ENCODE measurements at regions not wholly inside any gene's neighbourhood (a gene's known extent, or its start where the extent isn't known, plus 50 kb on each side); places are given as distances from the start of the nearest gene placed in this dataset.
"Not testable (repeated sequence)": the region's sequence is repeated elsewhere in the genome, so short reads cannot be mapped to it uniquely, and the experiment has no call there.

- no peak overlapping the region for H3K4me3 ChIP-seq (ENCODE audit: low read depth, low read length)
- TF ChIP-seq, protein P1, sequence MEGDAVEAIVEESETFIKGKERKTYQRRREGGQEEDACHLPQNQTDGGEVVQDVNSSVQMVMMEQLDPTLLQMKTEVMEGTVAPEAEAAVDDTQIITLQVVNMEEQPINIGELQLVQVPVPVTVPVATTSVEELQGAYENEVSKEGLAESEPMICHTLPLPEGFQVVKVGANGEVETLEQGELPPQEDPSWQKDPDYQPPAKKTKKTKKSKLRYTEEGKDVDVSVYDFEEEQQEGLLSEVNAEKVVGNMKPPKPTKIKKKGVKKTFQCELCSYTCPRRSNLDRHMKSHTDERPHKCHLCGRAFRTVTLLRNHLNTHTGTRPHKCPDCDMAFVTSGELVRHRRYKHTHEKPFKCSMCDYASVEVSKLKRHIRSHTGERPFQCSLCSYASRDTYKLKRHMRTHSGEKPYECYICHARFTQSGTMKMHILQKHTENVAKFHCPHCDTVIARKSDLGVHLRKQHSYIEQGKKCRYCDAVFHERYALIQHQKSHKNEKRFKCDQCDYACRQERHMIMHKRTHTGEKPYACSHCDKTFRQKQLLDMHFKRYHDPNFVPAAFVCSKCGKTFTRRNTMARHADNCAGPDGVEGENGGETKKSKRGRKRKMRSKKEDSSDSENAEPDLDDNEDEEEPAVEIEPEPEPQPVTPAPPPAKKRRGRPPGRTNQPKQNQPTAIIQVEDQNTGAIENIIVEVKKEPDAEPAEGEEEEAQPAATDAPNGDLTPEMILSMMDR (IDR thresholded peaks at IDR 0.05; ENCODE audit: borderline replicate concordance, insufficient read depth, low read depth, low read length) = no peak
Measured at GRCh38 chrX:55924574-55924973, 207.0 kb downstream of the RRAGB start.

DNA sequence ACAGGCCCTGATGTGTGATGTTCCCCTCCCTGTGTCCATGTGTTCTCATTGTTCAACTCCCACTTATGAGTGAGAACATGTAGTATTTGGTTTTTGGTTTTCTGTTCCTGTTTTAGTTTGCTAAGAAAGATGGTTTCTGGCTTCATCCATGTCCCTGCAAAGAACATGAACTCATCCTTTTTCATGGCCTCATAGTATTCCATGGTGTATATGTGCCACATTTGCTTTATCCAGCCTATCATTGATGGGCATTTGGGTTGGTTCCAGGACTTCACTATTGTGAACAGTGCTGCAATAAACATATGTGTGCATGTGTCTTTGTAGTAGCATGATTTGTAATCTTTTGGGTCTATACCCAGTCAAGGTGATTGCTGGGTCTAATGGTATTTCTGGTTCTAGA is 211.0 kb downstream of the RRAGB start:
- H3K4me3 ChIP-seq (ENCODE audit: low read depth, low read length) = not testable (repeated sequence)

Data from GM12875 (cell line).